Cardiac fibroblast (primary cell): ENCODE measurements at regions not wholly inside any gene's neighbourhood (a gene's known extent, or its start where the extent isn't known, plus 50 kb on each side); places are given as distances from the start of the nearest gene placed in this dataset.
A peak's percentile ranks its signal among the peaks of the same experiment; 100 is the strongest.

Experiments
- DNase-seq, 2 donors: peaks; one replicate each; pipeline versions ENCODE4 v3.0.0 to v3.0.0-alpha.2; 2010; ENCODE audit warnings: low read depth in 2 of 2
- H3K4me3 ChIP-seq, 2 donors: replicated peaks in 1 of 2; 1 replicate in 1 of 2; 2 replicates in 1 of 2; pipeline ENCODE4 v1.5.1; 2011; ENCODE audit warnings: low read depth in 2 of 2, low read length in 2 of 2, mild to moderate bottlenecking in 2 of 2, moderate library complexity in 1 of 2
- TF ChIP-seq, protein P1 (sequence below): IDR thresholded peaks from one replicate; pipeline ENCODE4 v1.5.1; 2011; ENCODE audit warnings: low read depth, mild to moderate bottlenecking, low read length, inconsistent platforms

DNA sequence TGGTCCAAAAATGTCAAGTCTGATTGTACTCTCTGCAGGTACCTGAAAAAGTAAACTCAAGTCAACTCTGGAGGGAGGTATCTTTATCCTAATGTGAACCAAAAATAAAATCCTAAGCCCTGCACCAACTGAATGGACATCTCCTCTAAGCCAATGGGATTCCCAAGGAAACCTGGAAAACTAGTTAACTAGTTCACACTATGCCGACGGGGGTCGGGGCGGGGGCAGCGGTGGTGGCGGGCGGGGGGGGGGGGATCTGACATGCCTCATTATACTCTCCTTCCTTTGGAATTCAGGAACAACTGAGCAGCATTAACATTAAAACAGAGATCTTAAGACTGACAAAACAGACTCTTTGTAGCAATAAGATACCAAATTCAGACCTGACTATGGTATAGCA, 452.6 kb upstream of the CAMK1G start:
- TF ChIP-seq, protein P1, sequence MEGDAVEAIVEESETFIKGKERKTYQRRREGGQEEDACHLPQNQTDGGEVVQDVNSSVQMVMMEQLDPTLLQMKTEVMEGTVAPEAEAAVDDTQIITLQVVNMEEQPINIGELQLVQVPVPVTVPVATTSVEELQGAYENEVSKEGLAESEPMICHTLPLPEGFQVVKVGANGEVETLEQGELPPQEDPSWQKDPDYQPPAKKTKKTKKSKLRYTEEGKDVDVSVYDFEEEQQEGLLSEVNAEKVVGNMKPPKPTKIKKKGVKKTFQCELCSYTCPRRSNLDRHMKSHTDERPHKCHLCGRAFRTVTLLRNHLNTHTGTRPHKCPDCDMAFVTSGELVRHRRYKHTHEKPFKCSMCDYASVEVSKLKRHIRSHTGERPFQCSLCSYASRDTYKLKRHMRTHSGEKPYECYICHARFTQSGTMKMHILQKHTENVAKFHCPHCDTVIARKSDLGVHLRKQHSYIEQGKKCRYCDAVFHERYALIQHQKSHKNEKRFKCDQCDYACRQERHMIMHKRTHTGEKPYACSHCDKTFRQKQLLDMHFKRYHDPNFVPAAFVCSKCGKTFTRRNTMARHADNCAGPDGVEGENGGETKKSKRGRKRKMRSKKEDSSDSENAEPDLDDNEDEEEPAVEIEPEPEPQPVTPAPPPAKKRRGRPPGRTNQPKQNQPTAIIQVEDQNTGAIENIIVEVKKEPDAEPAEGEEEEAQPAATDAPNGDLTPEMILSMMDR: no peak
- DNase-seq: no peak
- no peak overlapping the region for H3K4me3 ChIP-seq

DNA sequence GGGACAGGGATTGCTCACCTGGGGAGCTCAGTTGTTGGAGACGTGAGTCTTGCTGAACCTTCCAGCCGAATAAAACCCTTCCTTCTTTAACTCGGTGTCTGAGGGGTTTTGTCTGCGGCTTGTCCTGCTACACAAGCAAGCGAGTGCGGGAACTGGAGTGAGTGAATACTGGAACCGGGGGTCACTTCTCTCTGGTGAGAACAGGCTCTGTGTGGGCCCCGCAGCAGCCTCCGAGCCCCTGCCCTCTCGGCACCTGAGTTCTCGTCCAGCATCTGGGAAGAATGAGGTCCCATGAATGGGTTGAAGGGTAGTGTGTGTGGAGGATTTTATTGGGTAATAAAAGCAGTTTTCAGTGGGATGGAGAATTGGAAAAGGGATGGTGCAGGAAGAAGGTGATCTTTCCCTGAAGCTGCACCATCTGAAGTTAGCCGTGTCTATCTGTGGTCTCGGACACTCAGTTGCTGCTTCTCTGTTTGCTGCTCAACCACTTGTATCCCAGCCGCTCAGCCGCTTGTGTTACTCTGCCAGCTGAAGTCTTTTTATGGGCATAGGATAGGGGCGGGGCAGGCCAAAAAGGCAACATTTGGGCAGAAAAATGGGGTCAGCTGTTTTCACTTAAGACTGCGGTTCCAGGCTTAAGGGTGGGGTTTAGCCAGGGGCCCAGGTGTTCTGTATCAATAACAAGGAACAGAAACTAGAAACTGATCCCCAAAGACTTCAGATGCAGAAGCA, 450.6 kb upstream of the CAMK1G start:
- TF ChIP-seq, protein P1: no peak
- no peak overlapping the region for H3K4me3 ChIP-seq
- no peak for DNase-seq

DNA sequence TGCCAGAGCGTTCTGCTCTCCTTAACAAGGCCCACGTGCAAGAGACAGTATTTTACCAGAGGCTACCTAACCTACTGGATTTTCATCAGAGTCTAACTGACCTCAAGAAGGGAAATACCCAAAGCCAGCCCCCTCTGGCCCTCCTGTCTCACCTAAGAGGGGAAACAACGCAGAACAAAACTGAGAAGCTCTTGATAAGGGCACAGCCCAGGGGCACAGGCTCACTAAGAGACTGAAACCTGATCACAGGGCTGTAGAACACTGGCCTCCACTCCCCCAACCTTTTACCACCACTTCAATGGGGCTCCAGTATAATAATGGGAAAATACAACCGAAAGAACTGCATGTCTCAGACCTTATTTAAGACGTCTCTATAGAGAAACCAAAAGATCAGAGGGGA, 449.5 kb upstream of the CAMK1G start:
- H3K4me3 ChIP-seq: no peak overlapping the region
- DNase-seq: no peak
- TF ChIP-seq, protein P1: no peak

DNA sequence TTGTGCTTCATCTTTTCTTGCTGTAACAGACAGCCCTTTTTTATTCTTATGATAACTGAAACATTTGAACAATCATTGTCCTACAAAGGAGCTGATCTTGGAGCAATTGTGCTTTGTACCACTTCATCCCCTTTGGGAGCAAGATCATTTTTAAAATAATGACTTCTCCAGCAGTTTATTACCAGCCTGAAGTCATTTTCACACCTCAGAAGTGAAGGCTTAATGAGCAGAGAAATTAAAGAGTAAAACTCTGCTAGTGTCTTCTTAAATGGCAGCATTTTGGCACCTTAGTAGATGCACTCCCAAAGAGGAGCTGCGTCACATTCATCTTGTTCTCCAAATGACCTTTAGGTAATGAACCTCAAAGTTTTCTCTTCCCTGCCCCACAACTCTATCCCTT, 439.6 kb upstream of the CAMK1G start:
- no peak overlapping the region for H3K4me3 ChIP-seq
- no peak for DNase-seq
- TF ChIP-seq, protein P1: no peak

DNA sequence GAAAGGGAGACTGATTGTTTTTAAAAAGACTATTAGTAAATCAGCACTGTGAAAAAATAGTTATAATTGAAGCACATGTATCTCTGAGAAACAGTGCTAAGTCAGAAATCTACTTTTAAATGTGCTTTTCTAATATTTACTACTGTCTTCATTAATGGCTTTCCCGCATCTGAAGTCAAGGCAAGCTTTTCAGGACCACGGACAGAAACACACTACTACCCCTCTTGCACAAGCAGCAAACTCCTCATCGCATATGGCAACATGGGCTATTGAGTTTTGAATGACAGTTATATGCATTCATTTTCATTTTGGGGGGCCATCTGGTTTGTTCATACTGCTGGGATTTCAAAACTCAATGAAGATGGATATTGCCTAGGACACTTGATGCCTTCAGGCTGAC, 433.4 kb upstream of the CAMK1G start:
- peak; percentile 31 to 41 for DNase-seq
- no peak overlapping the region for H3K4me3 ChIP-seq
- TF ChIP-seq, protein P1: no peak

DNA sequence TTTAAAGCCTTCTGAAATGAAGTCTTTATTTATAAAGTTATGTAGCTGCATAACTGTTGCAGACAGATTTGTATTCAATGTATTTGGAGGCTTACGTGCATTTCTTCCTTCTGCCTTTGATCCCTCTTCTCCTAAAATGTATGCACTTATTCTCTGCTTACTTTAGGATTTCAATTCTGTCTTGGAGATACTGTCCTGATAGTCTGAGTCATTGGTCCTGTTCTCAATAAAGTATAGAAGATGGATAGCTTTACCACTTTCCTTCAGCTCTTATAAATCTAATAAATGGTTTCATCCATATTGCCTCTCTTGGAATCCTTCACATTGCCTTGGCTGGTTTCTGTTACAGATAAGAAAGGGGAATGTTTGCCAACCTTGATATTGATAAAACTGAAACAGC, 430.1 kb upstream of the CAMK1G start:
- TF ChIP-seq, protein P1: no peak
- no peak overlapping the region for H3K4me3 ChIP-seq
- no peak for DNase-seq

DNA sequence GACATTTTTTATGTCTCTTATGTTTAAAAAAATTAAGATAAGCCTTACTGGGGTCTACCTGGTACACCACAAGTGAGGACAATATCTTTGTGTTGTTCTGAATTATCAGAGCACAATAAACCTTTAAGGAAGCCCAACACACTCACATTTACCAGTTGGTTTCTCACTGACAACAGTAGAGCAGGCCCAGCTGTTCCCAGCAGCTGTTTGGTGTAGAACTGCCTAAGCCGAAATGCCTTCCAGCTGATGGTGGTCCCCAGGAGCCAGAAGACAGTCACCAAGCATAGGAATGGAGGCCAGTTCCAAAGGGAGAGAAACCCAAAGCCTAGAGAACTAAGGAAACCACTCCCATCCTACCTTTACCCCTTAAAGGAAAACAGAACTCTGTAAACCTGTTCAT, 428.6 kb upstream of the CAMK1G start:
- no peak overlapping the region for H3K4me3 ChIP-seq
- TF ChIP-seq, protein P1: no peak
- DNase-seq: no peak
